K562 (cell line): ENCODE measurements at regions not wholly inside any gene's neighbourhood (a gene's known extent, or its start where the extent isn't known, plus 50 kb on each side); places are given as distances from the start of the nearest gene placed in this dataset.

ENCODE experiments used
- ATAC-seq: fragments of 200-7000 bp; cut with Tn5 transposase; 3 replicates; pipeline ENCODE4 v1.9.1; 2020; ENCODE audit warnings: moderate library complexity
- BruUV-seq: library from RNA; stranded (reverse); fragments of 400-500 nt; replicated peaks from 2 replicates; lab custom pipeline; 2021; lab: Mats Ljungman, UMichigan
- CTCF ChIA-PET: fragments of 300-600 bp; formaldehyde crosslinking; extraction: SDS; loops from one replicate; lab custom pipeline; 2021; ENCODE audit warnings: low intra/inter-chr PET ratio; lab: Yijun Ruan, JAX
- POLR2A ChIA-PET: fragments of 300-600, 350-650 bp; sonication (Branson Sonifier 250); formaldehyde crosslinking; extraction: SDS; loops from one replicate; lab custom pipeline; 2021; ENCODE audit warnings: antibody characterized with exemption, inconsistent platforms; lab: Yijun Ruan, JAX
- DNase-seq, 4 experiments: peaks; one replicate each; pipeline versions ENCODE4 v3.0.0 to v3.0.0-alpha.2; 2011 to 2018; ENCODE audit warnings: low spot score in 3 of 4, mixed read lengths in 3 of 4; ENCODE audit errors: extremely low read depth in 1 of 4
- FAIRE-seq: peaks from 2 replicates; lab custom pipeline; 2011; peaks lifted over from hg19 to GRCh38; lab: Jason Lieb, UNC
- H2AFZ ChIP-seq: 2 replicates; pipeline ENCODE4 v1.6.0; 2011; ENCODE audit warnings: low read depth, low read length, control low read depth, inconsistent platforms
- H3K27ac ChIP-seq: fragments of 200-600 bp; 3 replicates; pipeline ENCODE4 v1.8.0; 2011; ENCODE audit warnings: low read depth, mild to moderate bottlenecking, control low read depth, inconsistent platforms, low read length, moderate library complexity, mixed read lengths; ENCODE audit errors: extremely low read depth
- H3K27me3 ChIP-seq, 2 experiments: fragments of 300-600 bp in 1 of 2; 2 replicates in 1 of 2; 3 replicates in 1 of 2; pipeline versions ENCODE4 v1.6.0 to v1.8.0; 2011; ENCODE audit warnings: inconsistent platforms in 2 of 2, low read length in 2 of 2, mild to moderate bottlenecking in 1 of 2, mixed read lengths in 1 of 2, moderate library complexity in 1 of 2; ENCODE audit not compliant: control insufficient read depth in 2 of 2, insufficient read depth in 2 of 2
- H3K36me3 ChIP-seq: fragments of 300-600 bp; 3 replicates; pipeline ENCODE4 v1.8.0; 2011; ENCODE audit warnings: mild to moderate bottlenecking, low read length, inconsistent platforms; ENCODE audit not compliant: control insufficient read depth, insufficient read depth
- H3K4me1 ChIP-seq, 2 experiments: fragments of 200-600 bp in 1 of 2; replicated peaks in 1 of 2; 2 replicates in 1 of 2; 3 replicates in 1 of 2; pipeline versions ENCODE4 v1.5.1 to v1.8.0; 2011; ENCODE audit warnings: inconsistent platforms in 2 of 2, low read length in 2 of 2, mild to moderate bottlenecking in 1 of 2, mixed read lengths in 1 of 2, moderate library complexity in 1 of 2; ENCODE audit not compliant: control insufficient read depth in 2 of 2, insufficient read depth in 2 of 2
- H3K4me2 ChIP-seq: 2 replicates; pipeline ENCODE4 v1.6.1; 2011; ENCODE audit warnings: low read length, control low read depth, inconsistent platforms, mixed read lengths; ENCODE audit not compliant: insufficient read depth
- H3K4me3 ChIP-seq: fragments of 200-600 bp; sonication (generic), shearing (Covaris generic); 2 replicates; pipeline ENCODE4 v1.5.1; 2016; ENCODE audit warnings: control low read depth, inconsistent platforms
- H3K79me2 ChIP-seq: fragments of 200-600 bp; 3 replicates; pipeline ENCODE4 v1.8.0; 2011; ENCODE audit warnings: low read length, inconsistent platforms; ENCODE audit not compliant: control insufficient read depth, insufficient read depth
- H3K9ac ChIP-seq, 2 experiments: 2 replicates each; pipeline versions ENCODE4 v1.6.0 to v1.6.1; 2011; ENCODE audit warnings: low read depth in 2 of 2, low read length in 2 of 2, control low read depth in 1 of 2, inconsistent platforms in 1 of 2, mild to moderate bottlenecking in 1 of 2, mixed read lengths in 1 of 2; ENCODE audit not compliant: insufficient read depth in 1 of 2
- H3K9me1 ChIP-seq: one replicate; pipeline ENCODE4 v1.6.0; 2011; ENCODE audit warnings: inconsistent platforms, mild to moderate bottlenecking, low read length, moderate library complexity; ENCODE audit not compliant: control insufficient read depth, insufficient read depth
- H3K9me3 ChIP-seq: replicated peaks from 2 replicates; pipeline ENCODE4 v1.5.1; 2011; ENCODE audit warnings: low read depth, low read length, inconsistent platforms; ENCODE audit not compliant: control insufficient read depth, insufficient read depth
- H4K20me1 ChIP-seq: replicated peaks from 2 replicates; pipeline ENCODE4 v1.6.1; 2011; ENCODE audit warnings: low read length, inconsistent platforms, mixed read lengths; ENCODE audit not compliant: control insufficient read depth, insufficient read depth
- HNRNPK ChIP-seq: fragments of 200-400 bp; formaldehyde crosslinking; IDR thresholded peaks from one replicate; pipeline ENCODE4 v1.6.1; 2018; ENCODE audit warnings: mild to moderate bottlenecking, low read depth, low read length; ENCODE audit not compliant: poor library complexity, severe bottlenecking
- L3MBTL2 ChIP-seq: fragments of 450-650 bp; IDR thresholded peaks from 2 replicates; pipeline ENCODE4 v1.6.1; 2016; ENCODE audit warnings: mild to moderate bottlenecking, moderate library complexity
- NR3C1 ChIP-seq: sonication (generic); formaldehyde crosslinking; IDR thresholded peaks from 2 replicates; pipeline ENCODE4 v1.8.1; 2022; ENCODE audit warnings: missing genetic modification reagents
- PHF21A ChIP-seq: fragments of 450-650 bp; IDR thresholded peaks from 2 replicates; pipeline ENCODE4 v1.6.1; 2017; ENCODE audit warnings: low read depth, borderline replicate concordance
- POLR2B ChIP-seq: fragments of 450-650 bp; IDR thresholded peaks from 2 replicates; pipeline ENCODE4 v1.6.1; 2018; ENCODE audit warnings: low read depth; ENCODE audit not compliant: partially characterized antibody
- SAFB2 ChIP-seq: fragments of 200-400 bp; formaldehyde crosslinking; IDR thresholded peaks from 2 replicates; pipeline ENCODE4 v1.6.1; 2018; ENCODE audit warnings: borderline replicate concordance, low read length, low read depth, moderate library complexity; ENCODE audit not compliant: severe bottlenecking
- SRSF7 ChIP-seq: fragments of 200-400 bp; formaldehyde crosslinking; optimal IDR thresholded peaks from 2 replicates; pipeline ENCODE3; 2017; ENCODE audit warnings: mild to moderate bottlenecking, low read depth, low read length
- TCF7L2 ChIP-seq: fragments of 150-350 bp; IDR thresholded peaks from 2 replicates; pipeline ENCODE4 v1.6.1; 2016; ENCODE audit warnings: low read depth, mild to moderate bottlenecking, low read length, moderate library complexity
- TEAD2 ChIP-seq: fragments of 450-650 bp; IDR thresholded peaks from 2 replicates; pipeline ENCODE4 v1.6.1; 2016; ENCODE audit warnings: missing genetic modification characterization, control low read depth, missing compliant biosample characterization
- ZNF589 ChIP-seq: fragments of 200-800 bp; sonication (Bioruptor generic); IDR thresholded peaks from 2 replicates; pipeline ENCODE4 v1.6.1; 2016; ENCODE audit warnings: low read depth, missing genetic modification characterization, missing compliant biosample characterization
- ZNF717 ChIP-seq: fragments of 250-450 bp; sonication (Bioruptor Pico); IDR thresholded peaks from 2 replicates; pipeline ENCODE4 v1.5.0; 2021
- WGBS: fragments of 100-300 bp; shearing (Covaris generic); methylation state at CpG from one replicate; pipeline ENCODE4 v1.1.6; 2016; ENCODE audit warnings: low coverage, mixed read lengths; ENCODE audit not compliant: insufficient coverage; ENCODE audit errors: missing lambda C conversion rate; 5-methylcytosine and 5-hydroxymethylcytosine counted together
- in situ Hi-C: fragments of 300-500 bp; cut with MboI; formaldehyde crosslinking; loops from 4 replicates; pipeline ENCODE4 v1.15.0; 2018; ENCODE audit warnings: inconsistent platforms, mixed read lengths
- intact Hi-C: fragments of 100-400 bp; cut with micrococcal nuclease; formaldehyde crosslinking; loops from 2 replicates; pipeline ENCODE4 v1.14.2; 2022
- TF ChIP-seq, protein P1 (sequence below), 2 experiments: fragments of 200-800 bp in 1 of 2; sonication (Bioruptor generic) in 1 of 2; sonication (generic) in 1 of 2; formaldehyde crosslinking in 1 of 2; IDR thresholded peaks in 1 of 2; conservative IDR thresholded peaks in 1 of 2; 2 replicates each; pipeline versions ENCODE4 v1.5.0 to v1.6.1; 2016 to 2020; ENCODE audit warnings: missing compliant biosample characterization in 1 of 2, missing genetic modification characterization in 1 of 2, missing genetic modification reagents in 1 of 2
- TF ChIP-seq, protein P2 (sequence below): sonication (generic); formaldehyde crosslinking; IDR thresholded peaks from 2 replicates; pipeline ENCODE4 v1.8.0; 2022; ENCODE audit warnings: missing genetic modification reagents, mild to moderate bottlenecking, borderline replicate concordance

DNA sequence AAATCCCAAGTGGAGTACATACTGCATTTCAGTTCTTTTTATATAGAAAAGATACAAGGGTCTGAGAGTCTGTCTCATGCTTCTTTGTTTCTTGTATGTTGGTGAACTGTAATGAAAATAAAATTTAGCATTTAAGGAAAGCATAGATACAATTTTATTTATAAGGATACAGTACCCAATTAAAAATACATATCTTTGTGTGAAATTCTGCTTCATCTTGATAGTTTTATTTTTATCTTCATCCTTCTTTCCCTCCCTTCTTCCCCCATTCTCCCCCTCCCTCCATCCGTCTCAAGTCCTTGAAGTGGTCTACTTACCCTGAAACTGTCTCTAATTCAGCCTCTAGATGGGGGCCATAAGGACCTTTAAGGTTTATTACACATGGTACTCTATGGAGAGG is 359.8 kb downstream of the CDH7 start:
- no peaks in the 10 kb centered on the region for H3K36me3 ChIP-seq
- H3K79me2 ChIP-seq = no peaks in the 10 kb centered on the region
- BruUV-seq = no TSS peak
- DNase-seq = no peak
- H3K4me3 ChIP-seq = no peak overlapping the region
- no peaks in the 10 kb centered on the region for H3K27me3 ChIP-seq
- no peak for FAIRE-seq
- no peak overlapping the region for H3K4me2 ChIP-seq
- in situ Hi-C loops = no loop called here
- peak; percentile 56 for TF ChIP-seq HNRNPK
- TF ChIP-seq SAFB2 = no peak
- TF ChIP-seq TCF7L2 = no peak
- TF ChIP-seq, all 486 proteins: peak for 1
- no CpG with 5 or more reads among the region's 1 CpG for WGBS
- H3K9me1 ChIP-seq = no peaks in the 10 kb centered on the region
- no peaks in the 10 kb centered on the region for H3K4me1 ChIP-seq
- intact Hi-C loops = no loop called here
- H4K20me1 ChIP-seq = no peaks in the 10 kb centered on the region
- no peaks in the 10 kb centered on the region for H3K9me3 ChIP-seq
- ChIA-PET CTCF (no interaction called here), POLR2A (no interaction called here)
- ATAC-seq = no peak
- no peak overlapping the region for H3K27ac ChIP-seq
- H2AFZ ChIP-seq = no peak overlapping the region
- H3K9ac ChIP-seq = no peak overlapping the region

DNA sequence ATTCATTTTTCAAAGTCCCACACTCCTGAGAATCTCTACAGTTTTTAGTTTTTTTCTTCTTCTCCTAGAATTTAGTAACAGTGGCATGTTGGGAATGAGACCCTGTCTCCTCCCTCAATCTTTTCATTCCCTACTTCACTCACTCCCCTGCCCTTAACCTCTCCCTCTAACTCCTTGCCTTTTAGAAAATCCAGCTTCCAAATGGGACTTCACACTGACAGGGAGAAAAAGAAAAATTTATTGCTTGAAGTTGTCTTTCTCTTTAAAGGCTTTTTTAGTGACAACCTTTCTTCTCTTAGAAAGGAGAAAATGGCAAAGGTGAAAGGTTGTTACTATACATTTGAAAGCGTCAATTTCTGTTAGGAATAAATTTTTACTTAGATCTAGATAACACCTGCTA is 359.2 kb downstream of the CDH7 start:
- Histone ChIP-seq H3K9me1 (no peaks in the 10 kb centered on the region), H3K9ac (no peak overlapping the region), H3K9me3 (no peaks in the 10 kb centered on the region), H2AFZ (no peak overlapping the region), H3K4me3 (no peak overlapping the region), H3K27ac (no peak overlapping the region), H4K20me1 (no peaks in the 10 kb centered on the region), H3K4me2 (no peak overlapping the region), H3K27me3 (no peaks in the 10 kb centered on the region), H3K79me2 (no peaks in the 10 kb centered on the region), H3K36me3 (no peaks in the 10 kb centered on the region), H3K4me1 (no peaks in the 10 kb centered on the region)
- WGBS = 50% methylated on average over 1 of the region's 1 CpG
- intact Hi-C loops (no loop called here), in situ Hi-C loops (no loop called here)
- DNase-seq = no peak
- CTCF ChIA-PET = no interaction called here
- POLR2A ChIA-PET = no interaction called here
- ATAC-seq = no peak
- BruUV-seq = no TSS peak
- FAIRE-seq = no peak
- TF ChIP-seq, protein P1, sequence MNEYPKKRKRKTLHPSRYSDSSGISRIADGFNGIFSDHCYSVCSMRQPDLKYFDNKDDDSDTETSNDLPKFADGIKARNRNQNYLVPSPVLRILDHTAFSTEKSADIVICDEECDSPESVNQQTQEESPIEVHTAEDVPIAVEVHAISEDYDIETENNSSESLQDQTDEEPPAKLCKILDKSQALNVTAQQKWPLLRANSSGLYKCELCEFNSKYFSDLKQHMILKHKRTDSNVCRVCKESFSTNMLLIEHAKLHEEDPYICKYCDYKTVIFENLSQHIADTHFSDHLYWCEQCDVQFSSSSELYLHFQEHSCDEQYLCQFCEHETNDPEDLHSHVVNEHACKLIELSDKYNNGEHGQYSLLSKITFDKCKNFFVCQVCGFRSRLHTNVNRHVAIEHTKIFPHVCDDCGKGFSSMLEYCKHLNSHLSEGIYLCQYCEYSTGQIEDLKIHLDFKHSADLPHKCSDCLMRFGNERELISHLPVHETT (CRISPR knock-in tag; conservative IDR thresholded peaks at IDR 0.05 in 1 of 2, IDR thresholded peaks at IDR 0.05 in 1 of 2) = no peak
- TF ChIP-seq PHF21A = no peak
- TF ChIP-seq, protein P2, sequence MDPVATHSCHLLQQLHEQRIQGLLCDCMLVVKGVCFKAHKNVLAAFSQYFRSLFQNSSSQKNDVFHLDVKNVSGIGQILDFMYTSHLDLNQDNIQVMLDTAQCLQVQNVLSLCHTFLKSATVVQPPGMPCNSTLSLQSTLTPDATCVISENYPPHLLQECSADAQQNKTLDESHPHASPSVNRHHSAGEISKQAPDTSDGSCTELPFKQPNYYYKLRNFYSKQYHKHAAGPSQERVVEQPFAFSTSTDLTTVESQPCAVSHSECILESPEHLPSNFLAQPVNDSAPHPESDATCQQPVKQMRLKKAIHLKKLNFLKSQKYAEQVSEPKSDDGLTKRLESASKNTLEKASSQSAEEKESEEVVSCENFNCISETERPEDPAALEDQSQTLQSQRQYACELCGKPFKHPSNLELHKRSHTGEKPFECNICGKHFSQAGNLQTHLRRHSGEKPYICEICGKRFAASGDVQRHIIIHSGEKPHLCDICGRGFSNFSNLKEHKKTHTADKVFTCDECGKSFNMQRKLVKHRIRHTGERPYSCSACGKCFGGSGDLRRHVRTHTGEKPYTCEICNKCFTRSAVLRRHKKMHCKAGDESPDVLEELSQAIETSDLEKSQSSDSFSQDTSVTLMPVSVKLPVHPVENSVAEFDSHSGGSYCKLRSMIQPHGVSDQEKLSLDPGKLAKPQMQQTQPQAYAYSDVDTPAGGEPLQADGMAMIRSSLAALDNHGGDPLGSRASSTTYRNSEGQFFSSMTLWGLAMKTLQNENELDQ = no peak
- TF ChIP-seq NR3C1 = no peak
- no peak for TF ChIP-seq SRSF7
- no peak for TF ChIP-seq POLR2B
- TF ChIP-seq TEAD2 = no peak
- no peak for TF ChIP-seq ZNF589
- no peak for TF ChIP-seq L3MBTL2
- no peak for TF ChIP-seq ZNF717
